Skin of body (tissue), 2 donors: ENCODE measurements at regions not wholly inside any gene's neighbourhood (a gene's known extent, or its start where the extent isn't known, plus 50 kb on each side); places are given as distances from the start of the nearest gene placed in this dataset. TPM values are rescaled to one million over a fixed set of nuclear protein-coding genes. Genes with fewer than 3 reads are reported as not detected.

ENCODE experiments used
- DNase-seq: peaks from one replicate; lab custom pipeline; 2025; lab: John Stamatoyannopoulos, UW
- small RNA-seq: library from RNA; depleted of rRNA; stranded (forward); fragments of <200 nt; gene quantifications from one replicate; pipeline ENCODE3, GENCODE V24; 2014; ENCODE audit warnings: low replicate concordance

DNA sequence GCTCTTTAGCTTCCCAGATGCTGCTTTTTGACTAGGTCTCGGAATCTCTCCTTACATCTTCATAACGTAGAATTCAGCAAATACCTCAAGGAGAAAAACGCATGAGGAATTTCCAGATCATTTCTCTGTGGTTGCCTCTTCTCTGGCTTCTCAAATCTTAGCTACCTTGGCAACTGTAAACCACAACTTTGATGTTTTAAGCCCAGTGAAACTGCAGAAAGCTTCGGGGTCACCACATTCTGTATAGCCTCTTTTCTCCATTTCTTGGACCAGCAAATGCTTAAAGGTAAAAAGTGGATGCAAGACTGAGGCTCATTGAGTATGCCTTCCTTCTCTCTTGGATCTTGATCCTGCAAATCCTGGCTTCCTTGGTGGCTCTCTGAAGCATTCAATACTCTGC lies 125.5 kb upstream of the FBXL4 start:
- no peak for DNase-seq

GRCh38 chr6:99066044-99066443 lies 118.3 kb upstream of the FBXL4 start:
- DNase-seq: no peak

- DNase-seq: no peak
These were observed 117.1 kb upstream of the FBXL4 start for GRCh38 chr6:99064834-99065233.

- DNase-seq: no peak
These were observed 88.9 kb upstream of the FBXL4 start for GRCh38 chr6:99036672-99037071.

DNA sequence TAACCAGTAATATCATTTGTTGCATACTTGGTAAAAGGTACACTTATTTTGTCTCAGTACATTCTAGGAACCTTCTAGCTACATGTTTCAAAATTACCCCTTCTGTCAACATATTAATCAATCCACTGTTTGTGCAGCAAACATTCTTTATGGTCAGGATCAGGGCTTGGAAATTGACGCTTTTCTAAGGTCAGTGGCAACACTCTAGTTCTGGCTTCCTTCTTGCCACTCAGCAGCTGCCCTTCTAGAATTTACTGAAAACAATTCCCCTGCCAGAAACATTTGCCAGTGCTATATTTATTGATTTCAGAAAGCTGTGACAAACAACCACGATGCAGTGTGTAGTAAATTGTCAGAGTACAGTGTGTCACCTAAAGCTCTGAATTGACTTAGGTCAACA lies 84.7 kb upstream of the FBXL4 start:
- DNase-seq: no peak

DNA sequence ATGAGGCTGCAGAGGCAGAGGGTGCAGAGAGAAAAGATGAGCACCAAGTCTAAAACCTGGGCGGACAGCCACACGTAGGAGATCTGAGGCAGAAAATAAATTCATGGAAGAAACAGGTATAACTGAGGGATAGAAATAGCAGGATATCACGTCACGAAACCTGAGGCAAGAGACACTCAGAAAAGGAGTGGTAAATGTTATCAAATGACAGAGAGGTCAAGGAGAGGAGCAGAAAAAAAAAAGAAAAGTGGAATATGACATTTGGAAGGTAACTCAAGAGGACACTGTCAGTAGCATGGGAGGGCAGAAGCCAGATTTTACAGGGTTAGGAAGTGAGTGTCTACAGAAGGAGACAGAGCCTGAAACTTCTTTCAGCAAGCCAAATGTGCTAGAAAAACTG lies 84.2 kb upstream of the FBXL4 start:
- DNase-seq: no peak

DNA sequence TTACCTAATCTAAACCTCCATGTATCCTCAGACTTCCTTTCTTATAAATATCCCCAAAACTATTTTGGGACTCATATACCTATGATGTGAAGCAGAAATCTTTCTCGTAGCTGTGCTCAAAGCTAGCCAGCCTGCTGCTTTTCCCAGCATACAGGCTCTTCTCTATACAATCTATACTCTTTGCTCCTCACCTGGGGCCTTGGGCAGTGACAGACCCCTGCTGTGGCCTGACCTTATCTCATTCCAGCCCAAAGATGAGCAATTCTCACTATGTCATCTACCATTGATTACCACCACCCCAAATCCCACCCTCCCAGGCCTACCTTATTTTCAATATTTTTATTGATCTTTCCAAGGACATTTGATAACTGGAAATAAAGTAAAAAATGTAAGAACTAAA lies 83.2 kb upstream of the FBXL4 start:
- DNase-seq: no peak

- no peak for DNase-seq
These were observed 78.4 kb upstream of the FBXL4 start for GRCh38 chr6:99026135-99026534.

DNA sequence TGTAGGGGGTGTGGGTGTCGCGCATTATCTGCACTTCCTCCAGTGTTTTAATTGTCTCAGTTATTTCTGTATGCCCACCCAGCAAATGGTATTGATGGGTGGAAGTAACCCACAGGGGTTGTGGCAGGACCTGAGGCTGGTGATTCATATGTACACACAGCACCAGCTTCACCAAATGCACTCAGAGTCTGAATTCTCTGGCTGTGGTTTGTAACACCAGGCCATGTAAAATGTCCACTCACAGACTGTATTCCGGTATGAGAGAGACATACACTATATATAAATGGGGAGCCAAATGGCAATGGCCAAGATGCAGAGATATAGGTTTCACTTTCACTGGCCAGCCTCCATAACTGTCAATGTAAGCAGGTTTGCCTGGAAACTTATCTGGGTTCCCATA lies 76.3 kb upstream of the FBXL4 start:
- DNase-seq: no peak

- no peak for DNase-seq
These were observed 74.4 kb upstream of the FBXL4 start for GRCh38 chr6:99022039-99022609.

DNA sequence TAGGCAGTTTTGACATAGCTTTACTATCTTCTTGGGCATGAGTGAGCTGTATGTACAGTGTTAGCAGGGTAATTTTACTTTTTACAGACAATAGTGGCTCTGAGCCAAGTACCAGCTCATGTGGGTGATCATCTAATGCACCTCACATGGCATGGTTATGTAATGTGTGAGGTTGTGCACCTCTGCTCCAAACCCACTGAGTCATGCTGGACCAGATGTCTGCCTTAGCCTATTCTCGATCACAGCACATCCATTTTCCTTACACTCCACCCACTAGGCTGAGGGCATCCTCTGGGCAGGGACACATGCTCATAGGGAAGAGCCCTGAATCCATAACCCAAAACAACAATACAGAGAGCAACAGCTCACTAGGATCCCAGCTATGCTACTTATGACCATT lies 71.6 kb upstream of the FBXL4 start:
- DNase-seq: no peak

DNA sequence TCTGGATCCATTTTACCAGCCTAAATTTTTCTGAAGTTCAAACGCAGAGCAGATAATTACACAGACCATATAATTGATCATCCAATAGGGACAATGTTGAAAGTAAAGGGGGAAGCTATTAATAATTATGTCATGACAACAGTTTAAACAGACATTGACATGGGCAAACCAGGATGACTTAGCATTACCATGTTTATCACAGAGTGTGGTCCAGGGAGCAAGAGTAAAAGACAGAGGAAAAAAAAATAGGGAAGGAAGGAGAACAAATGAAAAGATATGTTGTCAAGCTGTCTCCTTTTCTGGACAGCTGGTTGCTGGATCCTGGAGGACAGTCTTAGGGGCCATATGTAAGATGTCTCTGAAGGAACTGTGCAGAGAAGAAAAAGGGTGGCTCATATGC lies 69.4 kb upstream of the FBXL4 start:
- no peak for DNase-seq

DNA sequence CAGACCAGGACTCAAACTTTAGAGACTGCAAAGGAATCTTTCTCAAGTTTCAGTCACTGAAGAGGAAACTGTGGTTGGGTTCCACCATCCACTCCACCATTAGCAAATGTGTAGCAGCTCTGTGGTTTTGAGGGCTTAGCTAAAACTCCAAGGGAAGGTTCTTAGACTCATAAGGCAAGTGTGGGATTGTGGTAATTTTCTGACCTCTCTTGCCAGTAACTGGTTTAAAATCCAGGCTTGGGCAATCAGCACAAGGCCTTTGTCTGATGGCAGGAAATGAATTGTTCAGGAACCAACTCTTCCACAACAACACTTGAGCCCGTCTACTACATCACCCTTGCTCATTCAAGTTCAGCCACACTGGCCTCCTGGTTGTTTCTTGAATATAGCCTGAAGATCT lies 68.6 kb upstream of the FBXL4 start:
- no peak for DNase-seq

GRCh38 chr6:99014061-99014460 lies 66.3 kb upstream of the FBXL4 start:
- no peak for DNase-seq

DNA sequence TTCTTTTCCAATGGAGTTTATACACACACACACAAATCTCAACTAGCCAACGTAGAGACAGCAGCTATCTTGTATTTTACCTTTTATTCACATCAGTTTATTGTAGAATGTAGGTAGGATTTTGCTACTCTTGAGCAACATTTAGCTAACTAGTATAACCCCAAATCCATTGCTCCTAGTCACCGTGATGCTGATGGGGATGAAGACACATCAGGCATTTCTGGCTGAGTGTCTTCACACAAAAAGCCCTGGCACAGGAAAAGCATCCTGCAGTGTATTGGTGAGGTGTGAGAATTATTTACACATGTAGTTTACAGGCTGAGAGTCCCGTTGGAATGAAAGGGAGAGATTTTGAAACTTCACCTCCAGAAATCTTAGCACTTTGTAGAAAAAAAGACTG lies 65.9 kb upstream of the FBXL4 start:
- DNase-seq: no peak

DNA sequence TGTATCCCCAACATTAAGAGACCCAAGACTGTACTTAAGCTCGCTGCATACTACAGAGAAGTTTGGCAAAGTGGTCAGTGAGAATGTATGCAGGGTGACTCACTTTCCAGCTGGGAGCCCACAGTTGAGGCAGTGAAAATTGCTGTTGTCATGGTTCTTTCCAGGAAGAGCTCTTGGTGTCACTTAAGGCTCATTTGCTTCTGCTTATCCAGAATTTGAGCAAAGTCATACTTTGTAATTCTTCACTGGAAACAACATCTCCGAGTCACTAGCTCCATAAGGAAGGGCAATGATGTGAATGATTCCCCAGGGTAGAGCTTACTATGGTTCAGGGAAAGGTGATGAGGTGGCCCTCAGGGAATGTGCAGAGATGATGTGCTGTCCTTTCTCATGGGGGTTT lies 65.4 kb upstream of the FBXL4 start:
- DNase-seq: no peak

DNA sequence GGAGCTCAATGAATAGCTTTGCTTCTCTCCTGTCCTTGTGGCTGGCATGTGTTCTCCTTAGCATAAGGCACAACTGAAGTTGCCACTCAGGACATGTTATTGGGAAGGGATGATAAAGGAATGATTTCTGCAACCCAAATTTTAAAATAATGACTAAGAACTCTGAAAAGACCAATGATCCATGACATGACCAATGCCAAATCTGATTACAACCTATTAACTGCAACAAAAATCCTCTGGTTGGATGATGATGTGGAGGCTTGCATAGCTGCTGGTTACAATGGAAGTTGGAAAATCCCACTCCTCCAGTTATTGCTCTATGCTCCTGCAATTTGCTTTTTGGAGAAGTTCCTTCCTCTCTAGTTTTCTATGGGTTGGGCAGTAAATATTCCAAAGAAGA lies 63.4 kb upstream of the FBXL4 start:
- DNase-seq: no peak

DNA sequence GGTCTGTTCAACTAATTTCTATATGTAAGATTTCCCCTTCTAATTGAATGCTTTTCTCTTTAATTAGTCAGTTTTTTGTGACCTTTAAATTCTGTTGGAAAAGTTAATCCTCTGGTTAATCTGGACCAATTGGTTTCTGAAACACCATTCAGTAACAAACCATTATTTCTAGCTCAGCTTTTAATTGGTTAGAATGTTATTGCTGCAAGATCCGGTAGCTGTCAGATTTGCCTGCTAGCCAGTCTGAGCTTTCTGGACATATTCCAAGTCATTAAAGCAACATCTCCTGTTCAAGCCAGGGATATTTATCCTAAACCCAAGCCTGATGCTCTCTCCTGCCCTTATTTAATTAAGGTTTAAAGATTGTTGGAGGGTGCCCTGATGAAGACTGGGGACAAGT lies 55.1 kb upstream of the FBXL4 start:
- no peak for DNase-seq

GRCh38 chr6:98998103-98998502 lies 50.4 kb upstream of the FBXL4 start:
- no peak for DNase-seq

Small RNA genes lying in the stretch of these regions (small RNA-seq; reads per million reads assigned to genes)
- not detected for gene MIR548AI
